MCF 10A (cell line): ENCODE measurements at regions not wholly inside any gene's neighbourhood (a gene's known extent, or its start where the extent isn't known, plus 50 kb on each side); places are given as distances from the start of the nearest gene placed in this dataset.

ENCODE experiments used
- BruUV-seq: library from RNA; stranded (reverse); fragments of 400-500 nt; replicated peaks from 2 replicates; lab custom pipeline; 2021; lab: Mats Ljungman, UMichigan
- CTCF ChIA-PET: fragments of 300-600 bp; sonication (Branson Sonifier 250); formaldehyde crosslinking; extraction: SDS; loops from one replicate; lab custom pipeline; 2021; ENCODE audit warnings: antibody characterized with exemption, inconsistent platforms; lab: Yijun Ruan, JAX
- POLR2A ChIA-PET: fragments of 300-600, 350-650 bp; sonication (Branson Sonifier 250); formaldehyde crosslinking; extraction: SDS; loops from one replicate; lab custom pipeline; 2020; ENCODE audit warnings: antibody characterized with exemption, inconsistent platforms; lab: Yijun Ruan, JAX
- DNase-seq: peaks from one replicate; pipeline ENCODE4 v3.0.0-alpha.2; 2018; ENCODE audit not compliant: unreplicated experiment
- H3K27ac Mint-ChIP-seq: one replicate; pipeline ENCODE4 v1.8.0; 2022; ENCODE audit warnings: mild to moderate bottlenecking, low read depth, mixed read lengths; ENCODE audit not compliant: unreplicated experiment
- H3K27me3 Mint-ChIP-seq: one replicate; pipeline ENCODE4 v1.8.0; 2022; ENCODE audit warnings: mixed read lengths; ENCODE audit not compliant: insufficient read depth, unreplicated experiment
- H3K36me3 Mint-ChIP-seq: one replicate; pipeline ENCODE4 v1.8.0; 2022; ENCODE audit warnings: mild to moderate bottlenecking, moderate library complexity, mixed read lengths; ENCODE audit not compliant: insufficient read depth, unreplicated experiment
- H3K4me1 Mint-ChIP-seq: one replicate; pipeline ENCODE4 v1.8.0; 2022; ENCODE audit warnings: mixed read lengths; ENCODE audit not compliant: insufficient read depth, unreplicated experiment
- H3K4me3 Mint-ChIP-seq: one replicate; pipeline ENCODE4 v1.8.0; 2022; ENCODE audit warnings: mild to moderate bottlenecking, moderate library complexity, mixed read lengths; ENCODE audit not compliant: unreplicated experiment
- H3K9me3 Mint-ChIP-seq: one replicate; pipeline ENCODE4 v1.8.0; 2022; ENCODE audit warnings: mixed read lengths; ENCODE audit not compliant: unreplicated experiment
- intact Hi-C: fragments of 100-400 bp; cut with micrococcal nuclease; formaldehyde crosslinking; loops from 2 replicates; pipeline ENCODE4 v1.14.1; 2022
- TF ChIP-seq, protein P1 (sequence below): fragments of 200-600 bp; IDR thresholded peaks from one replicate; pipeline ENCODE4 v1.8.0; 2022; ENCODE audit warnings: antibody characterized with exemption, mild to moderate bottlenecking; ENCODE audit not compliant: unreplicated experiment

DNA sequence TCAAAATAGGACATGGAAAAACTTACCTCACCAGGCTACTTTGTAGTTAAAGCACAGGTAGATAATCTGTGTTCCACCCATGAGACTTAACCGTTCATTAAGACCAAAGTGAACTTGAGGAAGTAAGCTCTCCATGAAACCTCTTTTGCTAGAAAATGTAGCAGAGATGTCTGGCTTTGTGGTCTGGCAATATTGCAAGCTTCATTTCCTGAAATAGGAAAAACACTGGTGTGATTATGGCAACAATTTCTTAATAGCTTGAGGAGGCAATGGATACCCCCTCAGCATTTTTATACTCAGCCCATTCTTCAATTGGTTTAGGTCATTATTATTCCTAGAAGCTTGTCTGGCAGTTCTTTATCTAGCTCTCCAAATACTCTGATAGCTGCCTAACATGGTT lies 957.3 kb downstream of the IGSF11 start:
- ChIA-PET POLR2A (interaction anchor here (0.5 kb wide), 1 partner anchor 74 kb away, joined by 5 read pairs; no protein-coding TSS in a partner anchor), CTCF (interaction anchor here (0.8 to 1.1 kb wide), 2 partner anchors 183 to 807 kb away, joined by 3 to 5 read pairs; no protein-coding TSS in a partner anchor)
- DNase-seq = no peak
- TF ChIP-seq, protein P1, sequence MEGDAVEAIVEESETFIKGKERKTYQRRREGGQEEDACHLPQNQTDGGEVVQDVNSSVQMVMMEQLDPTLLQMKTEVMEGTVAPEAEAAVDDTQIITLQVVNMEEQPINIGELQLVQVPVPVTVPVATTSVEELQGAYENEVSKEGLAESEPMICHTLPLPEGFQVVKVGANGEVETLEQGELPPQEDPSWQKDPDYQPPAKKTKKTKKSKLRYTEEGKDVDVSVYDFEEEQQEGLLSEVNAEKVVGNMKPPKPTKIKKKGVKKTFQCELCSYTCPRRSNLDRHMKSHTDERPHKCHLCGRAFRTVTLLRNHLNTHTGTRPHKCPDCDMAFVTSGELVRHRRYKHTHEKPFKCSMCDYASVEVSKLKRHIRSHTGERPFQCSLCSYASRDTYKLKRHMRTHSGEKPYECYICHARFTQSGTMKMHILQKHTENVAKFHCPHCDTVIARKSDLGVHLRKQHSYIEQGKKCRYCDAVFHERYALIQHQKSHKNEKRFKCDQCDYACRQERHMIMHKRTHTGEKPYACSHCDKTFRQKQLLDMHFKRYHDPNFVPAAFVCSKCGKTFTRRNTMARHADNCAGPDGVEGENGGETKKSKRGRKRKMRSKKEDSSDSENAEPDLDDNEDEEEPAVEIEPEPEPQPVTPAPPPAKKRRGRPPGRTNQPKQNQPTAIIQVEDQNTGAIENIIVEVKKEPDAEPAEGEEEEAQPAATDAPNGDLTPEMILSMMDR = no peak
- Mint-ChIP-seq H3K9me3 (peaks cover 7% of the 10 kb centered on the region), H3K4me1 (peaks cover 9% of the 10 kb centered on the region), H3K27me3 (no peaks in the 10 kb centered on the region), H3K36me3 (no peaks in the 10 kb centered on the region), H3K4me3 (no peak overlapping the region), H3K27ac (no peak overlapping the region)
- no TSS peak for BruUV-seq
- intact Hi-C loops = no loop called here

DNA sequence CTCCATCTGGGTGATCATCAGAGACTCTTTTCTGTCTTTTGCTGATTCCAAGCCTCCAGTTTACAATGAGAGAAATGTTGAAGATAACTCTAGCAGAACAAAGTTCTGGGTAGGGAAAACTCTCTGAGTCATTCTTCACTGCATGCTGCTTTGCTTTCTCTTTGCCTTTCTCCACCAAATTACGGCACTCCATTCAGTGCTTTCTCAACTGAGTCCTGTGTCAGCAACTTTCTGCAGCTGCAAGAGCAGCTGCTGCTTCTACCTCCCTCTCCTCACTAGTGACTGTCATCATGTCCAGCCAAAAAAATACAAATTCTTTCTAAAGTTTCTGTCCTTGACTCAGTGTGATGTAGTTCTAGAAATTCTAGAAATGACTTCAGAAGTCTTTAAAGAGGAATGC lies 953.8 kb downstream of the IGSF11 start:
- no peaks in the 10 kb centered on the region for H3K36me3 Mint-ChIP-seq

DNA sequence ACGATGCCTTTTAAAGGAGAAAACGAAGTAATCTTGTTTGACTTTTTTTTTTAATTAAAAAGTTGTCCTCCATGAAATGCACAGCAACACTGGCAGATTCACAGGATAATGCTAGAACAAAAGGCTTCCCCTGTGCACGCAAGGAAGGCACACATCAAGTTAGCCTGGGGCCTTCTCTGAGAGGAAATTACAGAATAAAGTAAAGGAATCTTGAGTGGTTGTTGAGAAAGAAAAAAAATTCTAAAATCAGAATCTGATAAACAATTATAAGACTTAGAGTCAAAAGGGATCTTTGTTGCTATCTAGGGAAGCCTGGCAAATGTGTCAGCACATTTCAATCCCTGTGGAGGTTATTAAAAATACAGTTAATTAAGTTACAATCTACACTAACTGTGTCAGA lies 946.0 kb downstream of the IGSF11 start:
- ChIA-PET CTCF (interaction anchor here (0.8 kb wide), 1 partner anchor 9 kb away, joined by 3 read pairs; no protein-coding TSS in a partner anchor), POLR2A (no interaction called here)
- no peaks in the 10 kb centered on the region for H3K27me3 Mint-ChIP-seq
- no peak for DNase-seq
- H3K27ac Mint-ChIP-seq = no peak overlapping the region
- TF ChIP-seq, protein P1 = no peak
- H3K36me3 Mint-ChIP-seq = peaks cover 4% of the 10 kb centered on the region
- no peak overlapping the region for H3K4me3 Mint-ChIP-seq
- peaks cover 9% of the 10 kb centered on the region for H3K9me3 Mint-ChIP-seq
- no TSS peak for BruUV-seq
- peaks cover 6% of the 10 kb centered on the region for H3K4me1 Mint-ChIP-seq
- intact Hi-C loops = no loop called here

More for the DNA sequence above, 953.8 kb downstream of the IGSF11 start:
- ChIA-PET CTCF (no interaction called here), POLR2A (interaction anchor here (1.8 kb wide), 1 partner anchor 9 kb away, joined by 5 read pairs; no protein-coding TSS in a partner anchor)
- no TSS peak for BruUV-seq
- DNase-seq = no peak
- Mint-ChIP-seq H3K27me3 (no peaks in the 10 kb centered on the region), H3K9me3 (no peaks in the 10 kb centered on the region), H3K27ac (no peak overlapping the region), H3K4me1 (peaks cover 9% of the 10 kb centered on the region), H3K4me3 (peak overlapping the region; percentile 3)
- TF ChIP-seq, protein P1 = no peak
- intact Hi-C loops = no loop called here

DNA sequence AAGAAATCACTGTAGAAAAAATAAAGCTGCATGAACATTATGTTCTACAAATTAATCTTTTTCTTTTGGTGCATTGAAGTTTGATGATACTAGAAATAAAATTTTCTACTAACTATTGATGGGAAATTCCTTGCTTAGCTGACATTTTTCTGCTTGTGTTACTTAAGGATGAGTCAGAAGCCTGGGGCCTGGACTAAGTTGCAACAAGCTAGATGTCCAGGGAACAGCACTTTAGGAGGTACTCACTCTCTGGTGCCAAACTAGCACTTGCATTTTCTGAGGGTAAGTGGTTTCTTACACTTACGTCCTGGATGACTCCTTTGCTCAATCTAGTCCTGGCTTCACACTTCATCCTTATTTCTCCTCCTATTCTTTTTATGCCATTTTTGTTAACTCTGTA lies 945.1 kb downstream of the IGSF11 start:
- CTCF ChIA-PET = no interaction called here
- no TSS peak for BruUV-seq
- no peak overlapping the region for H3K4me3 Mint-ChIP-seq
- TF ChIP-seq, protein P1 = no peak
- intact Hi-C loops = no loop called here
- H3K4me1 Mint-ChIP-seq = peaks cover 6% of the 10 kb centered on the region
- H3K36me3 Mint-ChIP-seq = peaks cover 4% of the 10 kb centered on the region
- no peak overlapping the region for H3K27ac Mint-ChIP-seq
- peaks cover 9% of the 10 kb centered on the region for H3K9me3 Mint-ChIP-seq
- POLR2A ChIA-PET = interaction anchor here (0.7 to 1.5 kb wide), 3 partner anchors 9 to 26 kb away, joined by 3 to 5 read pairs (median 3); no protein-coding TSS in a partner anchor
- peak; percentile 75 for DNase-seq
- H3K27me3 Mint-ChIP-seq = no peaks in the 10 kb centered on the region
